ENCODE measurements at regions not wholly inside any gene's neighbourhood (a gene's known extent, or its start where the extent isn't known, plus 50 kb on each side); places are given as distances from the start of the nearest gene placed in this dataset.

- TF ChIP-seq BCLAF1 (IDR thresholded peaks at IDR 0.05) (no peak), ZNF24 (IDR thresholded peaks at IDR 0.05) (no peak), SRF (IDR thresholded peaks at IDR 0.05; ENCODE audit: low read depth in 2 of 2, low read length in 2 of 2) (no peak), PAX5 (IDR thresholded peaks at IDR 0.05; ENCODE audit: borderline replicate concordance, low read depth, low read length) (no peak), RAD51 (IDR thresholded peaks at IDR 0.05) (no peak)
These were observed 462.4 kb upstream of the NUPR2 start (continued) for GRCh38 chr7:56578612-56579011.

- H3K4me3 ChIP-seq: no peak overlapping the region
- intact Hi-C loops (cut with micrococcal nuclease; ENCODE audit: unreplicated experiment) (no loop called here), in situ Hi-C loops (cut with MboI) (no loop called here)
- ATAC-seq (no peak), DNase-seq (ENCODE audit: low read depth, low spot score) (no peak), FAIRE-seq (no peak)
- H3K79me2 ChIP-seq (ENCODE audit: control insufficient read depth, insufficient read depth, low read length): no peaks in the 10 kb centered on the region
- H3K9ac ChIP-seq (ENCODE audit: control insufficient read depth, insufficient read depth, low read length): no peak overlapping the region
- no TSS peak for BruUV-seq (replicated peaks)
- H3K36me3 ChIP-seq (ENCODE audit: control insufficient read depth in 2 of 2, insufficient read depth in 2 of 2, low read length in 1 of 2): no peaks in the 10 kb centered on the region
- H3K27ac ChIP-seq (ENCODE audit: control insufficient read depth, insufficient read depth): no peak overlapping the region
- H3K27me3 ChIP-seq (replicated peaks in 1 of 2; ENCODE audit: control insufficient read depth in 2 of 2, insufficient read depth in 2 of 2, low read length in 1 of 2): no peaks in the 10 kb centered on the region
- no peaks in the 10 kb centered on the region for H4K20me1 ChIP-seq (ENCODE audit: control insufficient read depth, insufficient read depth)
- no peak overlapping the region for H3K4me2 ChIP-seq (ENCODE audit: control insufficient read depth, insufficient read depth)
- ChIA-PET CTCF (no interaction called here), POLR2A (no interaction called here), RAD21 (ENCODE audit: unreplicated experiment) (no interaction called here), SMC1A (ENCODE audit: uncharacterized antibody, unreplicated experiment) (no interaction called here)
- no peak overlapping the region for H2AFZ ChIP-seq (ENCODE audit: control insufficient read depth, low read depth, low read length)
- H3K4me1 ChIP-seq (ENCODE audit: control insufficient read depth, insufficient read depth, low read length): no peaks in the 10 kb centered on the region
- no peaks in the 10 kb centered on the region; the same call in 2 of the 3 replicates for H3K9me3 ChIP-seq (replicated peaks; ENCODE audit: control insufficient read depth, insufficient read depth, low read length)
- WGBS (ENCODE audit: insufficient coverage, insufficient replicate concordance, low lambda C conversion rate, missing lambda C conversion rate): 23% methylated on average over 1 of the region's 1 CpG
- TF ChIP-seq IRF3 (IDR thresholded peaks at IDR 0.05) (no peak), PBX3 (IDR thresholded peaks at IDR 0.05; ENCODE audit: insufficient replicate concordance, low read depth, low read length) (no peak), FOS (IDR thresholded peaks at IDR 0.05; ENCODE audit: borderline replicate concordance, extremely low read depth, insufficient read length) (no peak), ASH2L (IDR thresholded peaks at IDR 0.05; ENCODE audit: borderline replicate concordance, low read depth) (no peak), ZNF384 (IDR thresholded peaks at IDR 0.05; ENCODE audit: borderline replicate concordance, low read depth, low read length) (no peak), BCL3 (IDR thresholded peaks at IDR 0.05; ENCODE audit: borderline replicate concordance, insufficient read depth, low read depth, low read length, poor library complexity, severe bottlenecking) (no peak), MAX (IDR thresholded peaks at IDR 0.05; ENCODE audit: low read depth, low read length) (no peak), E4F1 (IDR thresholded peaks at IDR 0.05; ENCODE audit: borderline replicate concordance, partially characterized antibody) (no peak)
These were observed 454.8 kb upstream of the NUPR2 start for GRCh38 chr7:56570968-56571367.

Data from GM12878 (cell line).